ENCODE measurements at regions not wholly inside any gene's neighbourhood (a gene's known extent, or its start where the extent isn't known, plus 50 kb on each side); places are given as distances from the start of the nearest gene placed in this dataset.

DNA sequence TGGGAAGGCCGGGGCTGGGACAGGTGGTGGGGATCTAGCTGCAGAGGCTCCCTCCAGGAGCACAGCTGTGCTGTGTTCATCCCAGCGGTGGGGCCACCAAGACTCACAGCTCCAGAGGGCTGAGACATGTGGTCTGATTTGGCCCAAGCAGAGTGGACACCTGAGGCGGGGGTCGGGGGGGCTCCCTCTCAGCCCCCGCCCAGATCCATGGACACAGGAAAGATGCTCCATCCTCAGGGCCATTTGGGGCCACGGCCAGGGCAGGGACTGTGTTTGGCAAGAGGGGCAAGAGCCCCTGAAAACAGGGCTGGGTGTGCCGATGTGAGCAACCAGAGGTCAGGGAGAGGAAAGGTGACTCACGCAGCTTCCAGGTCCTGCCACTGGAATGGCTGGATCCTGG is 219.4 kb downstream of the BRD1 start:
- TF ChIP-seq, protein P1, sequence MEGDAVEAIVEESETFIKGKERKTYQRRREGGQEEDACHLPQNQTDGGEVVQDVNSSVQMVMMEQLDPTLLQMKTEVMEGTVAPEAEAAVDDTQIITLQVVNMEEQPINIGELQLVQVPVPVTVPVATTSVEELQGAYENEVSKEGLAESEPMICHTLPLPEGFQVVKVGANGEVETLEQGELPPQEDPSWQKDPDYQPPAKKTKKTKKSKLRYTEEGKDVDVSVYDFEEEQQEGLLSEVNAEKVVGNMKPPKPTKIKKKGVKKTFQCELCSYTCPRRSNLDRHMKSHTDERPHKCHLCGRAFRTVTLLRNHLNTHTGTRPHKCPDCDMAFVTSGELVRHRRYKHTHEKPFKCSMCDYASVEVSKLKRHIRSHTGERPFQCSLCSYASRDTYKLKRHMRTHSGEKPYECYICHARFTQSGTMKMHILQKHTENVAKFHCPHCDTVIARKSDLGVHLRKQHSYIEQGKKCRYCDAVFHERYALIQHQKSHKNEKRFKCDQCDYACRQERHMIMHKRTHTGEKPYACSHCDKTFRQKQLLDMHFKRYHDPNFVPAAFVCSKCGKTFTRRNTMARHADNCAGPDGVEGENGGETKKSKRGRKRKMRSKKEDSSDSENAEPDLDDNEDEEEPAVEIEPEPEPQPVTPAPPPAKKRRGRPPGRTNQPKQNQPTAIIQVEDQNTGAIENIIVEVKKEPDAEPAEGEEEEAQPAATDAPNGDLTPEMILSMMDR (IDR thresholded peaks at IDR 0.05) = no peak
- TF ChIP-seq POLR2A (IDR thresholded peaks at IDR 0.05) = no peak
- TF ChIP-seq POLR2AphosphoS5 (IDR thresholded peaks at IDR 0.05) = no peak
